CD14-positive monocyte (primary cell): ENCODE measurements at regions not wholly inside any gene's neighbourhood (a gene's known extent, or its start where the extent isn't known, plus 50 kb on each side); places are given as distances from the start of the nearest gene placed in this dataset.

Experiments
- DNase-seq, 3 donors: peaks; one replicate each; pipeline ENCODE4 v3.0.0-alpha.2; 2011 to 2022
- H2AFZ ChIP-seq: 2 replicates; pipeline ENCODE4 v1.6.0; 2012; ENCODE audit warnings: mild to moderate bottlenecking, low read depth, low read length, inconsistent platforms; ENCODE audit not compliant: insufficient read depth, poor library complexity, severe bottlenecking
- H3K27ac ChIP-seq, 2 donors: 1 replicate in 1 of 2; 2 replicates in 1 of 2; pipeline ENCODE4 v1.5.1; 2012 to 2013; ENCODE audit warnings: low read length in 2 of 2, control low read depth in 1 of 2, inconsistent platforms in 1 of 2, low read depth in 1 of 2, mild to moderate bottlenecking in 1 of 2
- H3K27me3 ChIP-seq, 2 donors: one replicate each; pipeline versions ENCODE4 v1.6.0 to v1.6.1; 2011 to 2013; ENCODE audit warnings: low read length in 2 of 2; ENCODE audit not compliant: control insufficient read depth in 2 of 2, insufficient read depth in 2 of 2
- H3K36me3 ChIP-seq, 2 donors: replicated peaks in 1 of 2; 1 replicate in 1 of 2; 2 replicates in 1 of 2; pipeline versions ENCODE4 v1.5.1 to v1.6.1; 2012 to 2013; ENCODE audit warnings: low read length in 2 of 2, control low read depth in 1 of 2, inconsistent platforms in 1 of 2, mild to moderate bottlenecking in 1 of 2; ENCODE audit not compliant: insufficient read depth in 2 of 2, control insufficient read depth in 1 of 2
- H3K4me1 ChIP-seq, 2 donors: 1 replicate in 1 of 2; 2 replicates in 1 of 2; pipeline versions ENCODE4 v1.5.1 to v1.6.1; 2012 to 2013; ENCODE audit warnings: low read length in 2 of 2, control low read depth in 1 of 2, inconsistent platforms in 1 of 2, mild to moderate bottlenecking in 1 of 2, moderate library complexity in 1 of 2; ENCODE audit not compliant: insufficient read depth in 2 of 2, control insufficient read depth in 1 of 2
- H3K4me2 ChIP-seq: replicated peaks from 2 replicates; pipeline ENCODE3; 2012; ENCODE audit warnings: low read length, moderate library complexity, mild to moderate bottlenecking; ENCODE audit not compliant: poor library complexity, severe bottlenecking; ENCODE audit errors: extremely low read depth
- H3K4me3 ChIP-seq, 3 experiments: fragments of 200-600 bp in 1 of 3; sonication (generic) in 1 of 3; replicated peaks in 1 of 3; 1 replicate in 2 of 3; 2 replicates in 1 of 3; pipeline ENCODE4 v1.5.1; 2011 to 2013; ENCODE audit warnings: low read length in 3 of 3, mild to moderate bottlenecking in 3 of 3, control low read depth in 2 of 3, low read depth in 2 of 3, inconsistent platforms in 1 of 3, moderate library complexity in 1 of 3
- H3K79me2 ChIP-seq: 2 replicates; pipeline ENCODE4 v1.6.0; 2012; ENCODE audit warnings: mild to moderate bottlenecking, control low read depth, inconsistent platforms, low read length, moderate library complexity; ENCODE audit not compliant: insufficient read depth
- H3K9ac ChIP-seq: 2 replicates; pipeline ENCODE4 v1.6.0; 2017; ENCODE audit warnings: low read length, mild to moderate bottlenecking; ENCODE audit not compliant: insufficient read depth, poor library complexity, severe bottlenecking
- H3K9me3 ChIP-seq, 2 donors: replicated peaks in 1 of 2; 1 replicate in 1 of 2; 2 replicates in 1 of 2; pipeline versions ENCODE4 v1.5.1 to v1.6.1; 2012 to 2013; ENCODE audit warnings: low read length in 2 of 2, control low read depth in 1 of 2; ENCODE audit not compliant: control insufficient read depth in 1 of 2, insufficient read depth in 1 of 2
- H4K20me1 ChIP-seq: 2 replicates; pipeline ENCODE4 v1.6.0; 2012; ENCODE audit warnings: mild to moderate bottlenecking, low read length, control low read depth, moderate library complexity; ENCODE audit not compliant: insufficient read depth
- H3K27ac Mint-ChIP-seq, 7 donors: one replicate each; pipeline ENCODE4 v1.8.0; 2020; ENCODE audit warnings: mild to moderate bottlenecking in 7 of 7, mixed read lengths in 7 of 7, moderate library complexity in 6 of 7, inconsistent platforms in 2 of 7
- H3K27me3 Mint-ChIP-seq, 3 donors: one replicate each; pipeline ENCODE4 v1.8.0; 2021 to 2022; ENCODE audit warnings: low read depth in 3 of 3, mild to moderate bottlenecking in 3 of 3, mixed read lengths in 3 of 3, moderate library complexity in 3 of 3, inconsistent platforms in 1 of 3
- H3K36me3 Mint-ChIP-seq, 2 donors: one replicate each; pipeline ENCODE4 v1.8.0; 2020; ENCODE audit warnings: mixed read lengths in 2 of 2, inconsistent platforms in 1 of 2, mild to moderate bottlenecking in 1 of 2
- H3K4me1 Mint-ChIP-seq: one replicate; pipeline ENCODE4 v1.8.0; 2020; ENCODE audit warnings: mild to moderate bottlenecking, mixed read lengths
- H3K4me3 Mint-ChIP-seq, 2 donors: one replicate each; pipeline ENCODE4 v1.8.0; 2020; ENCODE audit warnings: mild to moderate bottlenecking in 2 of 2, mixed read lengths in 2 of 2, moderate library complexity in 1 of 2
- H3K9me3 Mint-ChIP-seq, 7 donors: one replicate each; pipeline ENCODE4 v1.8.0; 2020 to 2022; ENCODE audit warnings: mixed read lengths in 7 of 7, mild to moderate bottlenecking in 6 of 7, moderate library complexity in 6 of 7, inconsistent platforms in 2 of 7
- CTCF ChIP-seq: fragments of 200-600 bp; IDR thresholded peaks from one replicate; pipeline ENCODE4 v1.8.0; 2022; ENCODE audit warnings: antibody characterized with exemption, mild to moderate bottlenecking
- WGBS: methylation state at CpG from one replicate; pipeline ENCODE4 v1.1.5; 2013; ENCODE audit warnings: missing lambda C conversion rate; ENCODE audit not compliant: insufficient coverage; 5-methylcytosine and 5-hydroxymethylcytosine counted together
- intact Hi-C, 2 donors: fragments of 100-400 bp; cut with micrococcal nuclease; formaldehyde crosslinking; loops; one replicate each; pipeline versions ENCODE4 v1.15.0 to v1.15.1; 2023

GRCh38 chr10:62627983-62628382 is 176.5 kb upstream of the ADO start:
- Mint-ChIP-seq H3K9me3 (peaks cover 0 to 4% (median 0%) of the 10 kb centered on the region in 7 donors), H3K4me1 (peaks cover 14% of the 10 kb centered on the region), H3K36me3 (peaks cover 0 to 1% of the 10 kb centered on the region in 2 donors), H3K27ac (no peak overlapping the region), H3K27me3 (peaks cover 0 to 2% (median 0%) of the 10 kb centered on the region in 3 donors), H3K4me3 (no peak overlapping the region)
- Histone ChIP-seq H3K9me3 (no peaks in the 10 kb centered on the region), H3K4me1 (peaks cover 17 to 19% of the 10 kb centered on the region in 2 donors), H3K9ac (no peak overlapping the region), H4K20me1 (no peaks in the 10 kb centered on the region), H2AFZ (no peak overlapping the region), H3K4me3 (no peak overlapping the region), H3K36me3 (no peaks in the 10 kb centered on the region), H3K79me2 (no peaks in the 10 kb centered on the region), H3K27ac (no peak overlapping the region), H3K27me3 (no peaks in the 10 kb centered on the region), H3K4me2 (no peak overlapping the region)
- DNase-seq: no peak
- intact Hi-C loops: no loop called here
- 98% methylated on average over 4 of the region's 4 CpGs for WGBS
- no peak for TF ChIP-seq CTCF

- Mint-ChIP-seq H3K27me3 (peaks cover 0 to 2% (median 2%) of the 10 kb centered on the region in 3 donors), H3K4me3 (no peak overlapping the region), H3K4me1 (peaks cover 10% of the 10 kb centered on the region), H3K27ac (peak overlapping the region in 3 of 7 donors; percentile 77 to 100 (median 99)), H3K9me3 (peaks cover 0 to 4% (median 0%) of the 10 kb centered on the region in 7 donors), H3K36me3 (peaks cover 0 to 1% of the 10 kb centered on the region in 2 donors)
- H3K9ac ChIP-seq: no peak overlapping the region
- WGBS: no CpG with 5 or more reads among the region's 1 CpG
- H3K27ac ChIP-seq: peak overlapping the region; percentile 17 to 99
- H3K79me2 ChIP-seq: no peaks in the 10 kb centered on the region
- intact Hi-C loops: loop anchor here (5.0 to 10.0 kb wide), 2 partner anchors 86 to 131 kb away; no protein-coding TSS in a partner anchor
- no peak for TF ChIP-seq CTCF
- H3K27me3 ChIP-seq: no peaks in the 10 kb centered on the region
- H2AFZ ChIP-seq: no peak overlapping the region
- H3K4me1 ChIP-seq: peaks cover 49 to 52% of the 10 kb centered on the region in 2 donors
- no peak overlapping the region for H3K4me2 ChIP-seq
- DNase-seq: peak in 2 of 3 donors; percentile 48 to 50
- no peaks in the 10 kb centered on the region for H4K20me1 ChIP-seq
- no peak overlapping the region for H3K4me3 ChIP-seq
- no peaks in the 10 kb centered on the region for H3K36me3 ChIP-seq
- no peaks in the 10 kb centered on the region for H3K9me3 ChIP-seq
Observed at GRCh38 chr10:62631241-62631640, 173.3 kb upstream of the ADO start.
